IMR-90 (cell line): ENCODE measurements at regions not wholly inside any gene's neighbourhood (a gene's known extent, or its start where the extent isn't known, plus 50 kb on each side); places are given as distances from the start of the nearest gene placed in this dataset.

Source experiments
- ATAC-seq: fragments of 200-7000 bp; cut with Tn5 transposase; 2 replicates; pipeline ENCODE4 v1.9.1; 2020; ENCODE audit warnings: low read depth, mild to moderate bottlenecking, moderate library complexity
- BruUV-seq: library from RNA; stranded (reverse); fragments of 400-500 nt; replicated peaks from 2 replicates; lab custom pipeline; 2021; lab: Mats Ljungman, UMichigan
- CTCF ChIA-PET: fragments of 300-600 bp; formaldehyde crosslinking; extraction: SDS; loops from one replicate; lab custom pipeline; 2021; ENCODE audit warnings: antibody characterized with exemption; lab: Yijun Ruan, JAX
- POLR2A ChIA-PET: fragments of 300-600 bp; sonication (Branson Sonifier 250); formaldehyde crosslinking; loops from one replicate; lab custom pipeline; 2022; ENCODE audit warnings: antibody characterized with exemption; ENCODE audit not compliant: unreplicated experiment; lab: Charles Lee
- DNase-seq: peaks from one replicate; pipeline ENCODE4 v3.0.0; 2013
- H2AFZ ChIP-seq: replicated peaks from 2 replicates; pipeline ENCODE3; 2013; ENCODE audit warnings: low read length, mild to moderate bottlenecking; ENCODE audit not compliant: poor library complexity
- H2AK5ac ChIP-seq: 2 replicates; pipeline ENCODE4 v1.6.1; 2013; ENCODE audit warnings: low read depth, low read length, inconsistent platforms
- H2AK9ac ChIP-seq: replicated peaks from 2 replicates; pipeline ENCODE3; 2013; ENCODE audit warnings: mild to moderate bottlenecking, low read depth, low read length, moderate library complexity; ENCODE audit not compliant: poor library complexity
- H2BK120ac ChIP-seq: 2 replicates; pipeline ENCODE4 v1.6.1; 2013; ENCODE audit warnings: low read depth, low read length, inconsistent platforms
- H2BK15ac ChIP-seq: 3 replicates; pipeline ENCODE4 v1.6.1; 2013; ENCODE audit warnings: low read depth, low read length, inconsistent platforms
- H2BK20ac ChIP-seq: 2 replicates; pipeline ENCODE4 v1.6.1; 2013; ENCODE audit warnings: low read depth, mild to moderate bottlenecking, inconsistent platforms, low read length, moderate library complexity
- H2BK5ac ChIP-seq: 2 replicates; pipeline ENCODE4 v1.6.1; 2013; ENCODE audit warnings: mild to moderate bottlenecking, low read depth, low read length, inconsistent platforms; ENCODE audit not compliant: poor library complexity, severe bottlenecking
- H3K14ac ChIP-seq: replicated peaks from 2 replicates; pipeline ENCODE4 v1.6.1; 2013; ENCODE audit warnings: low read depth, low read length, inconsistent platforms
- H3K18ac ChIP-seq: 2 replicates; pipeline ENCODE4 v1.6.1; 2013; ENCODE audit warnings: low read depth, low read length, control low read depth
- H3K23ac ChIP-seq: 2 replicates; pipeline ENCODE4 v1.6.1; 2013; ENCODE audit warnings: low read depth, low read length, inconsistent platforms
- H3K27ac ChIP-seq: 2 replicates; pipeline ENCODE4 v1.5.1; 2013; ENCODE audit warnings: mild to moderate bottlenecking, control low read depth, low read length; ENCODE audit not compliant: insufficient read depth
- H3K27me3 ChIP-seq: 2 replicates; pipeline ENCODE4 v1.6.1; 2013; ENCODE audit warnings: low read length; ENCODE audit not compliant: control insufficient read depth, insufficient read depth
- H3K36me3 ChIP-seq: 2 replicates; pipeline ENCODE4 v1.6.1; 2013; ENCODE audit warnings: low read length, mixed read lengths; ENCODE audit not compliant: control insufficient read depth, insufficient read depth
- H3K4ac ChIP-seq: 2 replicates; pipeline ENCODE4 v1.6.1; 2013; ENCODE audit warnings: low read depth, low read length, inconsistent platforms
- H3K4me1 ChIP-seq: 2 replicates; pipeline ENCODE4 v1.6.1; 2013; ENCODE audit warnings: low read length, mixed read lengths; ENCODE audit not compliant: control insufficient read depth, insufficient read depth
- H3K4me2 ChIP-seq: 2 replicates; pipeline ENCODE4 v1.6.1; 2013; ENCODE audit warnings: low read depth, mild to moderate bottlenecking, control low read depth, low read length, moderate library complexity
- H3K4me3 ChIP-seq: 2 replicates; pipeline ENCODE4 v1.5.1; 2013; ENCODE audit warnings: low read depth, mild to moderate bottlenecking, control low read depth, low read length, moderate library complexity; ENCODE audit not compliant: insufficient read depth
- H3K56ac ChIP-seq: 2 replicates; pipeline ENCODE4 v1.6.1; 2013; ENCODE audit warnings: low read length, inconsistent platforms; ENCODE audit not compliant: insufficient read depth; ENCODE audit errors: extremely low read depth
- H3K79me1 ChIP-seq, 2 experiments: 2 replicates each; pipeline ENCODE4 v1.6.1; 2013; ENCODE audit warnings: low read length in 2 of 2, inconsistent platforms in 1 of 2, low read depth in 1 of 2
- H3K9ac ChIP-seq: 2 replicates; pipeline ENCODE4 v1.6.1; 2013; ENCODE audit warnings: low read depth, low read length, control low read depth
- H3K9me1 ChIP-seq: 2 replicates; pipeline ENCODE4 v1.6.1; 2013; ENCODE audit warnings: low read length, inconsistent platforms; ENCODE audit not compliant: insufficient read depth
- H3K9me3 ChIP-seq: 2 replicates; pipeline ENCODE4 v1.6.1; 2013; ENCODE audit warnings: low read length; ENCODE audit not compliant: control insufficient read depth, insufficient read depth
- H4K20me1 ChIP-seq: 2 replicates; pipeline ENCODE4 v1.6.1; 2013; ENCODE audit warnings: low read length, inconsistent platforms; ENCODE audit not compliant: insufficient read depth
- H4K5ac ChIP-seq: 2 replicates; pipeline ENCODE4 v1.6.1; 2013; ENCODE audit warnings: mild to moderate bottlenecking, low read depth, low read length, control low read depth
- H4K8ac ChIP-seq, 2 experiments: 2 replicates each; pipeline ENCODE4 v1.6.1; 2013; ENCODE audit warnings: low read depth in 2 of 2, low read length in 2 of 2, control low read depth in 1 of 2, inconsistent platforms in 1 of 2
- H4K91ac ChIP-seq: 2 replicates; pipeline ENCODE4 v1.6.1; 2013; ENCODE audit warnings: low read depth, low read length, inconsistent platforms; ENCODE audit not compliant: insufficient read depth
- BHLHE40 ChIP-seq: fragments of 150-350 bp; IDR thresholded peaks from 2 replicates; pipeline ENCODE4 v1.6.1; 2016; ENCODE audit warnings: mild to moderate bottlenecking, low read depth, low read length
- CEBPB ChIP-seq: IDR thresholded peaks from 2 replicates; pipeline ENCODE4 v1.6.1; 2012; ENCODE audit warnings: low read depth, low read length, improper control_type of control experiment
- CHD1 ChIP-seq: IDR thresholded peaks from 2 replicates; pipeline ENCODE4 v1.6.1; 2012; ENCODE audit warnings: low read depth, low read length, improper control_type of control experiment
- FOS ChIP-seq: fragments of 150-350 bp; IDR thresholded peaks from 2 replicates; pipeline ENCODE4 v1.6.1; 2016; ENCODE audit warnings: low read depth, low read length
- MAFK ChIP-seq: IDR thresholded peaks from 2 replicates; pipeline ENCODE4 v1.6.1; 2012; ENCODE audit warnings: low read depth, low read length, improper control_type of control experiment
- MAZ ChIP-seq: IDR thresholded peaks from 2 replicates; pipeline ENCODE4 v1.6.1; 2012; ENCODE audit warnings: low read depth, mild to moderate bottlenecking, low read length, improper control_type of control experiment, moderate library complexity, borderline replicate concordance
- MXI1 ChIP-seq: IDR thresholded peaks from 2 replicates; pipeline ENCODE4 v1.6.1; 2012; ENCODE audit warnings: low read depth, mild to moderate bottlenecking, low read length, moderate library complexity, borderline replicate concordance
- NFE2L2 ChIP-seq: fragments of 150-350 bp; IDR thresholded peaks from 2 replicates; pipeline ENCODE4 v1.6.1; 2016; ENCODE audit warnings: low read depth, mild to moderate bottlenecking, low read length
- POLR2A ChIP-seq: IDR thresholded peaks from 2 replicates; pipeline ENCODE4 v1.6.1; 2012; ENCODE audit warnings: mild to moderate bottlenecking, low read depth, low read length
- RAD21 ChIP-seq: IDR thresholded peaks from 2 replicates; pipeline ENCODE4 v1.6.1; 2012; ENCODE audit warnings: low read length, improper control_type of control experiment
- RCOR1 ChIP-seq: IDR thresholded peaks from 2 replicates; pipeline ENCODE4 v1.6.1; 2012; ENCODE audit warnings: mild to moderate bottlenecking, low read length, improper control_type of control experiment; ENCODE audit not compliant: insufficient replicate concordance
- RFX5 ChIP-seq: IDR thresholded peaks from 2 replicates; pipeline ENCODE4 v1.8.0; 2012; ENCODE audit warnings: low read depth, mild to moderate bottlenecking, low read length, moderate library complexity
- SMC3 ChIP-seq: fragments of 150-350 bp; IDR thresholded peaks from 2 replicates; pipeline ENCODE4 v1.6.1; 2016; ENCODE audit warnings: low read depth, mild to moderate bottlenecking, antibody characterized with exemption, low read length, moderate library complexity
- dilution Hi-C: fragments of 300-500 bp; cut with HindIII; formaldehyde crosslinking; loops from one replicate; pipeline ENCODE4 v1.14.3; 2018; ENCODE audit warnings: low sequenced_read_pairs; ENCODE audit not compliant: unreplicated experiment
- in situ Hi-C: fragments of 300-500 bp; cut with MboI; formaldehyde crosslinking; loops from 3 replicates; pipeline ENCODE4 v1.14.3; 2019; ENCODE audit warnings: low sequenced_read_pairs, inconsistent platforms, mixed read lengths
- intact Hi-C: fragments of 100-400 bp; cut with micrococcal nuclease; formaldehyde crosslinking; loops from 2 replicates; pipeline ENCODE4 v1.10.0; 2022
- TF ChIP-seq, protein P1 (sequence below): fragments of 150-350 bp; IDR thresholded peaks from 2 replicates; pipeline ENCODE4 v1.6.1; 2017; ENCODE audit warnings: mild to moderate bottlenecking, antibody characterized with exemption, low read length, low read depth
- TF ChIP-seq, protein P2 (sequence below): fragments of 150-350 bp; IDR thresholded peaks from 2 replicates; pipeline ENCODE4 v1.6.1; 2016; ENCODE audit warnings: low read depth, mild to moderate bottlenecking, low read length, moderate library complexity, borderline replicate concordance
- TF ChIP-seq, protein P3 (sequence below): conservative IDR thresholded peaks from 2 replicates; pipeline ENCODE4 v1.5.1; 2012; ENCODE audit warnings: mild to moderate bottlenecking, low read depth, low read length, improper control_type of control experiment

DNA sequence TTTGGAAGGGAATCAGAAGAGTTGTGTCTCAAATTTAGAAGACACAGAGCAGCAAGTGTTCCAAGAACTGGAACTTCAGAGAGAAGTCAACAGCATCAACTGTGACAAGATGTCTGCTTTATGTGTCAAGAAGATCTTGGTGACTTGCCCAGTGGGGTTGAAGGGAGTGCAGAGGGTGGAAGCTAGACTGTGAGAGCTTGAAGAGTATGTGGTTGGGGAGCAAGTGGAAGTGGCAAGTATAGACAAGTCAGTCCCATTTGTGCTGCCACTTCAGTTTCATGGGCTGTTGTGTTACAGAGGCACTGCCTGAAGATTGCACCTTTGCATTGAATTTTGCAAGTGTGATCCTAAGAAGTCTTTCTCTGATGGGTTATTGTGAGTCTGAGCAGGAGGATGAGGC lies 68.7 kb upstream of the MC2R start:
- dilution Hi-C loops: no loop called here
- DNase-seq (no peak), ATAC-seq (no peak)
- H4K91ac ChIP-seq: no peak overlapping the region
- no peak overlapping the region for H3K56ac ChIP-seq
- H4K5ac ChIP-seq: no peak overlapping the region
- no peak overlapping the region for H3K4ac ChIP-seq
- BruUV-seq: no TSS peak
- ChIA-PET CTCF (no interaction called here), POLR2A (no interaction called here)
- H3K27me3 ChIP-seq: no peaks in the 10 kb centered on the region
- no peak overlapping the region for H3K4me3 ChIP-seq
- no peaks in the 10 kb centered on the region for H3K4me1 ChIP-seq
- H2BK120ac ChIP-seq: no peak overlapping the region
- no peak overlapping the region for H3K23ac ChIP-seq
- no peak overlapping the region for H2AK5ac ChIP-seq
- H3K36me3 ChIP-seq: no peaks in the 10 kb centered on the region
- H2BK15ac ChIP-seq: no peak overlapping the region
- H3K79me1 ChIP-seq: no peaks in the 10 kb centered on the region
- H3K9ac ChIP-seq: no peak overlapping the region
- in situ Hi-C loops: no loop called here
- no peak overlapping the region for H2AFZ ChIP-seq
- no peak overlapping the region for H2BK5ac ChIP-seq
- H2AK9ac ChIP-seq: no peak overlapping the region
- TF ChIP-seq, protein P1, sequence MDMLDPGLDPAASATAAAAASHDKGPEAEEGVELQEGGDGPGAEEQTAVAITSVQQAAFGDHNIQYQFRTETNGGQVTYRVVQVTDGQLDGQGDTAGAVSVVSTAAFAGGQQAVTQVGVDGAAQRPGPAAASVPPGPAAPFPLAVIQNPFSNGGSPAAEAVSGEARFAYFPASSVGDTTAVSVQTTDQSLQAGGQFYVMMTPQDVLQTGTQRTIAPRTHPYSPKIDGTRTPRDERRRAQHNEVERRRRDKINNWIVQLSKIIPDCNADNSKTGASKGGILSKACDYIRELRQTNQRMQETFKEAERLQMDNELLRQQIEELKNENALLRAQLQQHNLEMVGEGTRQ: no peak
- TF ChIP-seq POLR2A (no peak), CEBPB (no peak), RAD21 (no peak), MAZ (no peak), FOS (no peak), MXI1 (no peak), RFX5 (no peak), RCOR1 (no peak), CHD1 (no peak), SMC3 (no peak), MAFK (no peak), NFE2L2 (no peak), BHLHE40 (no peak)
- TF ChIP-seq, protein P2, sequence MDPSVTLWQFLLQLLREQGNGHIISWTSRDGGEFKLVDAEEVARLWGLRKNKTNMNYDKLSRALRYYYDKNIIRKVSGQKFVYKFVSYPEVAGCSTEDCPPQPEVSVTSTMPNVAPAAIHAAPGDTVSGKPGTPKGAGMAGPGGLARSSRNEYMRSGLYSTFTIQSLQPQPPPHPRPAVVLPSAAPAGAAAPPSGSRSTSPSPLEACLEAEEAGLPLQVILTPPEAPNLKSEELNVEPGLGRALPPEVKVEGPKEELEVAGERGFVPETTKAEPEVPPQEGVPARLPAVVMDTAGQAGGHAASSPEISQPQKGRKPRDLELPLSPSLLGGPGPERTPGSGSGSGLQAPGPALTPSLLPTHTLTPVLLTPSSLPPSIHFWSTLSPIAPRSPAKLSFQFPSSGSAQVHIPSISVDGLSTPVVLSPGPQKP: no peak
- TF ChIP-seq, protein P3, sequence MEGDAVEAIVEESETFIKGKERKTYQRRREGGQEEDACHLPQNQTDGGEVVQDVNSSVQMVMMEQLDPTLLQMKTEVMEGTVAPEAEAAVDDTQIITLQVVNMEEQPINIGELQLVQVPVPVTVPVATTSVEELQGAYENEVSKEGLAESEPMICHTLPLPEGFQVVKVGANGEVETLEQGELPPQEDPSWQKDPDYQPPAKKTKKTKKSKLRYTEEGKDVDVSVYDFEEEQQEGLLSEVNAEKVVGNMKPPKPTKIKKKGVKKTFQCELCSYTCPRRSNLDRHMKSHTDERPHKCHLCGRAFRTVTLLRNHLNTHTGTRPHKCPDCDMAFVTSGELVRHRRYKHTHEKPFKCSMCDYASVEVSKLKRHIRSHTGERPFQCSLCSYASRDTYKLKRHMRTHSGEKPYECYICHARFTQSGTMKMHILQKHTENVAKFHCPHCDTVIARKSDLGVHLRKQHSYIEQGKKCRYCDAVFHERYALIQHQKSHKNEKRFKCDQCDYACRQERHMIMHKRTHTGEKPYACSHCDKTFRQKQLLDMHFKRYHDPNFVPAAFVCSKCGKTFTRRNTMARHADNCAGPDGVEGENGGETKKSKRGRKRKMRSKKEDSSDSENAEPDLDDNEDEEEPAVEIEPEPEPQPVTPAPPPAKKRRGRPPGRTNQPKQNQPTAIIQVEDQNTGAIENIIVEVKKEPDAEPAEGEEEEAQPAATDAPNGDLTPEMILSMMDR: no peak
- no peak overlapping the region for H3K4me2 ChIP-seq
- H3K18ac ChIP-seq: no peak overlapping the region
- H4K8ac ChIP-seq: no peak overlapping the region
- H3K27ac ChIP-seq: no peak overlapping the region
- no peaks in the 10 kb centered on the region for H3K9me1 ChIP-seq
- H3K14ac ChIP-seq: no peak overlapping the region
- peaks cover 18% of the 10 kb centered on the region for H3K9me3 ChIP-seq
- intact Hi-C loops: no loop called here
- no peak overlapping the region for H2BK20ac ChIP-seq
- H4K20me1 ChIP-seq: no peaks in the 10 kb centered on the region
